ENCODE measurements at regions not wholly inside any gene's neighbourhood (a gene's known extent, or its start where the extent isn't known, plus 50 kb on each side); places are given as distances from the start of the nearest gene placed in this dataset.

- TF ChIP-seq CTCF (conservative IDR thresholded peaks at IDR 0.05 in 1 of 2, IDR thresholded peaks at IDR 0.05 in 1 of 2; ENCODE audit: extremely low read depth in 1 of 2, insufficient read depth in 1 of 2, low read depth in 1 of 2, low read length in 2 of 2) (peak; percentile 16 to 41), EZH2 (IDR thresholded peaks at IDR 0.05; ENCODE audit: borderline replicate concordance, low read length) (no peak)
Observed at GRCh38 chrX:84907324-84907968, 96.2 kb upstream of the APOOL start.
